ENCODE measurements at regions not wholly inside any gene's neighbourhood (a gene's known extent, or its start where the extent isn't known, plus 50 kb on each side); places are given as distances from the start of the nearest gene placed in this dataset.

DNA sequence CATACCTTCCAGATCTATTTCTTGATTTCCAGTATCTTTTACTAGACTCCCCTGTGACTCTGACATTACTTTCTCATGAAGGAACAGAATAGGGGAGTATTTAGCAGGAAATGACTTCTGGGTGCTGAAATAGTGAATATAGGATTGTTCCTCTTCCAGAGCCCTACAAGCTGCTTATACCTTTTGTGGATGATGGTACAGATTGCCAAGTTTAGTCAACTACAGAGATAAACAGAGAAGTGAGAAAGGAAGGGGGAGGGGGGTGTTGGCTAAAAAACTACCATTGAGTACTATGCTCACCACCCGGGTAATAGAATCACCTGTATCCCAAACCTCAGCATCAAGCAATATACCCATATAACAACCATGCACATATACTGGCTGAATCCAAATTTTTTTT is 298.3 kb upstream of the GPR149 start:
- no peak overlapping the region for H3K27ac ChIP-seq
- no peak for TF ChIP-seq POLR2AphosphoS5 (IDR thresholded peaks at IDR 0.05)
- TF ChIP-seq POLR2A (IDR thresholded peaks at IDR 0.05): no peak
- TF ChIP-seq, protein P1, sequence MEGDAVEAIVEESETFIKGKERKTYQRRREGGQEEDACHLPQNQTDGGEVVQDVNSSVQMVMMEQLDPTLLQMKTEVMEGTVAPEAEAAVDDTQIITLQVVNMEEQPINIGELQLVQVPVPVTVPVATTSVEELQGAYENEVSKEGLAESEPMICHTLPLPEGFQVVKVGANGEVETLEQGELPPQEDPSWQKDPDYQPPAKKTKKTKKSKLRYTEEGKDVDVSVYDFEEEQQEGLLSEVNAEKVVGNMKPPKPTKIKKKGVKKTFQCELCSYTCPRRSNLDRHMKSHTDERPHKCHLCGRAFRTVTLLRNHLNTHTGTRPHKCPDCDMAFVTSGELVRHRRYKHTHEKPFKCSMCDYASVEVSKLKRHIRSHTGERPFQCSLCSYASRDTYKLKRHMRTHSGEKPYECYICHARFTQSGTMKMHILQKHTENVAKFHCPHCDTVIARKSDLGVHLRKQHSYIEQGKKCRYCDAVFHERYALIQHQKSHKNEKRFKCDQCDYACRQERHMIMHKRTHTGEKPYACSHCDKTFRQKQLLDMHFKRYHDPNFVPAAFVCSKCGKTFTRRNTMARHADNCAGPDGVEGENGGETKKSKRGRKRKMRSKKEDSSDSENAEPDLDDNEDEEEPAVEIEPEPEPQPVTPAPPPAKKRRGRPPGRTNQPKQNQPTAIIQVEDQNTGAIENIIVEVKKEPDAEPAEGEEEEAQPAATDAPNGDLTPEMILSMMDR (IDR thresholded peaks at IDR 0.05): no peak
- TF ChIP-seq EP300 (IDR thresholded peaks at IDR 0.05): no peak
- WGBS, 2 donors: 78 to 85% methylated on average over 1 of the region's 1 CpG
- no peaks in the 10 kb centered on the region for H3K27me3 ChIP-seq
- ATAC-seq (ENCODE audit: low FRiP score in 2 of 2) (no peak), DNase-seq (no peak)
- H3K4me3 ChIP-seq: no peak overlapping the region
- H3K36me3 ChIP-seq: no peaks in the 10 kb centered on the region
- no peaks in the 10 kb centered on the region for H3K9me3 ChIP-seq
- no peaks in the 10 kb centered on the region for H3K4me1 ChIP-seq

DNA sequence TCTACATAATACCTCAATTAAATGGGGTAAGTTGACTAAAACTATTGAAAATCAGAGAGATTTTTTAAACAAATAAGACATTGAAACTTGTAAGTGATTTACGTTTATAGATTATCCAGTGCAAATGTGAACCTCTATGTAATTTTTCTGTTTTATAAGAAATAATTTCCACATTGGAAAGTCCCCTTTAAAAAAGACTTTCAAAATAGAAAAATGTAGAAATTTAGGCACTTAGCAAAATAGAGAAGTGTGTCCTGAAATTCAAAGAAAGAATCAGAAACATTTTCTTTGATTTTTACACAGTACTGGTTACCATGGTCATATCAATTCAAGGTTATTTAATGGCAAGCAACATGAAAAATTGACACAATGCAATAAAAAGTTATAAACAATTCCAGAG is 290.9 kb upstream of the GPR149 start:
- ATAC-seq (ENCODE audit: low FRiP score in 2 of 2) (no peak), DNase-seq (no peak)
- Histone ChIP-seq H3K4me3 (no peak overlapping the region), H3K9me3 (no peaks in the 10 kb centered on the region), H3K27ac (no peak overlapping the region), H3K4me1 (no peaks in the 10 kb centered on the region), H3K27me3 (no peaks in the 10 kb centered on the region), H3K36me3 (no peaks in the 10 kb centered on the region)
- TF ChIP-seq POLR2AphosphoS5 (IDR thresholded peaks at IDR 0.05) (no peak), EP300 (IDR thresholded peaks at IDR 0.05) (no peak), POLR2A (IDR thresholded peaks at IDR 0.05) (no peak)
- TF ChIP-seq, protein P1 (IDR thresholded peaks at IDR 0.05): no peak
- 78 to 82% methylated on average over 1 of the region's 1 CpG for WGBS, 2 donors

DNA sequence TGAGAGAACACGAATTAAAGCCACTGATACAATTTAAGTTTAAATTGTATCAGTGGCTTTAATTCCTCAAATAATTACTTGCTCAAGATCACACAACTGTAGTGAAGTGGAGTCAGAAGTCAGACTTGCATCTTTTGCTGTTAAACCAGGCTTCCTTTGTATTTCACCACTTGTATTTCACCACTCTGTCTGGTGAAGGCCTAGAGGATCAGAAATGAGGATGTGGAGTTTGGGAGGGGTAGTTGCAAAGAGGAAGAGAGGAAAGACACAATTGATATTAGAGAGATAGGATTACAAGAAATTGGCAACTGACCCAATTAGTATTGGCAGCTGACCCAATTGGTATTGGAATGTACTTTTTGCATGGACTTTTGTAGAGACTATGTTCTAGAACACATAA is 288.1 kb upstream of the GPR149 start:
- ATAC-seq (ENCODE audit: low FRiP score in 2 of 2) (peak in 1 of 2 donors; percentile 81), DNase-seq (no peak)
- no peak for TF ChIP-seq POLR2AphosphoS5 (IDR thresholded peaks at IDR 0.05)
- TF ChIP-seq, protein P1 (IDR thresholded peaks at IDR 0.05): no peak
- no peak for TF ChIP-seq EP300 (IDR thresholded peaks at IDR 0.05)
- no peak for TF ChIP-seq POLR2A (IDR thresholded peaks at IDR 0.05)
- Histone ChIP-seq H3K4me3 (no peak overlapping the region), H3K27me3 (no peaks in the 10 kb centered on the region), H3K4me1 (no peaks in the 10 kb centered on the region), H3K9me3 (no peaks in the 10 kb centered on the region), H3K36me3 (no peaks in the 10 kb centered on the region), H3K27ac (no peak overlapping the region)
- WGBS, 2 donors: 36 to 37% methylated on average over 1 of the region's 1 CpG

DNA sequence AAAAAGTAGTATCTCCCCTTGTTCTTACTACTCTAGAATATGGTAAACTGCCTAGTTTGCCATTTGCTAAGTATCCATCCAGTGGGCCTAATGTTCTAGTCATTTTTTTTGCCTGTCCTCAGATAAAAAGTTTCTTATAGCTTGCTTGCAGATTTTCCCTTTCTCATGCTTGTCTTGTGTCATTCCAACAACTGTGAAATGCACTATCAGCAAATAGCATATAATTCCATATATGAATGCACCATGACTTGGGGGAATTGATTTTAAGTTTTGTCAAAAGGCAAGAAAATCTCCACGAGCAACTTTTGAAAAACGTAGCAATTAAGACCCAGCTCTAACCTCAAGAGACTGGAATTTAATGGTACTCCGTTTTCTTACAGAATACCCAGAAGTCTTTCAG is 286.2 kb upstream of the GPR149 start:
- DNase-seq: no peak
- TF ChIP-seq POLR2AphosphoS5 (IDR thresholded peaks at IDR 0.05) (no peak), POLR2A (IDR thresholded peaks at IDR 0.05) (no peak), EP300 (IDR thresholded peaks at IDR 0.05) (no peak)
- TF ChIP-seq, protein P1 (IDR thresholded peaks at IDR 0.05): no peak
- WGBS, 2 donors: 76 to 94% methylated on average over 3 of the region's 3 CpGs

DNA sequence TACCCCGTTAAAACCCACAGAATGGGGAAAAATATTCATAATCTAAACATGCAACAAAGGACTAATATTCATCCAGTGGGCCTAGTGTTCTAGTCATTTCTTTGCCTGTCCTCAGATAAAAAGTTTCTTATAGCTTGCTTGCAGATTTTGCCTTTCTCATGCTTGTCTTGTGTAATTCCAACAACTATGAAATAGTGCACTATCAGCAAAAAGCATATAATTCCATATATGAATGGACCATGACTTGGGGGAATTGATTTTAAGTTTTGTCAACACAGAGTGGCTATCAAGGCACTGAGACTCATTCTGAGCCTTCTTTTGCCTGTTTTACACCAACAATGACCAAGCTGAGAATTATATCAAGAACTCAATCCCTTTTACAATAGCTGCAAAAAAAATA is 278.6 kb upstream of the GPR149 start:
- 73 to 86% methylated on average over 1 of the region's 1 CpG for WGBS, 2 donors
- DNase-seq (no peak), ATAC-seq (ENCODE audit: low FRiP score in 2 of 2) (no peak)
- H3K27me3 ChIP-seq: no peaks in the 10 kb centered on the region
- no peak overlapping the region for H3K27ac ChIP-seq
- H3K36me3 ChIP-seq: no peaks in the 10 kb centered on the region
- no peak for TF ChIP-seq POLR2A (IDR thresholded peaks at IDR 0.05)
- TF ChIP-seq POLR2AphosphoS5 (IDR thresholded peaks at IDR 0.05): no peak
- no peak for TF ChIP-seq EP300 (IDR thresholded peaks at IDR 0.05)
- TF ChIP-seq, protein P1 (IDR thresholded peaks at IDR 0.05): no peak
- H3K4me1 ChIP-seq: no peaks in the 10 kb centered on the region
- H3K4me3 ChIP-seq: no peak overlapping the region
- peaks cover 0 to 5% (median 1%) of the 10 kb centered on the region in 4 donors for H3K9me3 ChIP-seq

More for the DNA sequence above, 286.2 kb upstream of the GPR149 start:
- H3K27ac ChIP-seq: no peak overlapping the region
- H3K4me1 ChIP-seq: no peaks in the 10 kb centered on the region
- no peak for ATAC-seq (ENCODE audit: low FRiP score in 2 of 2)
- no peaks in the 10 kb centered on the region for H3K9me3 ChIP-seq
- no peaks in the 10 kb centered on the region for H3K27me3 ChIP-seq
- no peak overlapping the region for H3K4me3 ChIP-seq
- no peaks in the 10 kb centered on the region for H3K36me3 ChIP-seq

Data from upper lobe of left lung (tissue), 6 donors.